ENCODE measurements at regions not wholly inside any gene's neighbourhood (a gene's known extent, or its start where the extent isn't known, plus 50 kb on each side); places are given as distances from the start of the nearest gene placed in this dataset.
A peak's percentile ranks its signal among the peaks of the same experiment; 100 is the strongest.

DNA sequence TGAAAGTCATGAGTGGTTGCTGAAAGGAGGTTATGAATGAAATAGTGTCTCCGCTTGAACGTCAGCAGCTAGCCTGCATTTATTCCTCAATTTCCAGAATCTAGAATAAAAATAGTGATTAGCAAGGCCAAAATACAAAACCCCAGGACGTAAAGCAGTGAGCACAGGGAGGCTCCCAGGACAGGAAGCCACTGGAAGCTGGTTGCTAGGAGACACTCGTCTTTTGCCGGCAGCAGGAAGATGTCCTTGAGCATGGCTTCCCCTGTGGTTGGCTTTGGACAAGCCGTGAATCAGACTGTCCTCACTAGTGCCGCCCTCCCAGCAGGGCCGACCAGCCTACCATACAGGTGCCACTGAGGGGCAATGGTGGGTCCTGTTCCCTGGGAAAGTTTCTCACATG, 374.4 kb downstream of the MTX2 start:
- no peaks in the 10 kb centered on the region for H3K4me1 ChIP-seq
- WGBS, 5 donors = 26 to 40% (median 37%) methylated on average over 7 to 8 of the region's 8 CpGs
- H3K27ac ChIP-seq = no peak overlapping the region
- peaks cover 0 to 95% (median 40%) of the 10 kb centered on the region in 3 donors for H3K27me3 ChIP-seq
- no peaks in the 10 kb centered on the region for H3K36me3 ChIP-seq
- H3K9me3 ChIP-seq = no peaks in the 10 kb centered on the region
- DNase-seq = peak in 1 of 2 donors; percentile 64
- no peak overlapping the region for H3K4me3 ChIP-seq
- intact Hi-C loops (cut with DNase I; ENCODE audit: low total_unique reads) = loop anchor here (5.0 kb wide), 1 partner anchor 501 kb away; no protein-coding TSS in a partner anchor
- no peak for TF ChIP-seq POLR2AphosphoS5 (IDR thresholded peaks at IDR 0.05)
- no peak for TF ChIP-seq POLR2A (IDR thresholded peaks at IDR 0.05)
- no peak for TF ChIP-seq EP300 (IDR thresholded peaks at IDR 0.05)
- TF ChIP-seq, protein P1, sequence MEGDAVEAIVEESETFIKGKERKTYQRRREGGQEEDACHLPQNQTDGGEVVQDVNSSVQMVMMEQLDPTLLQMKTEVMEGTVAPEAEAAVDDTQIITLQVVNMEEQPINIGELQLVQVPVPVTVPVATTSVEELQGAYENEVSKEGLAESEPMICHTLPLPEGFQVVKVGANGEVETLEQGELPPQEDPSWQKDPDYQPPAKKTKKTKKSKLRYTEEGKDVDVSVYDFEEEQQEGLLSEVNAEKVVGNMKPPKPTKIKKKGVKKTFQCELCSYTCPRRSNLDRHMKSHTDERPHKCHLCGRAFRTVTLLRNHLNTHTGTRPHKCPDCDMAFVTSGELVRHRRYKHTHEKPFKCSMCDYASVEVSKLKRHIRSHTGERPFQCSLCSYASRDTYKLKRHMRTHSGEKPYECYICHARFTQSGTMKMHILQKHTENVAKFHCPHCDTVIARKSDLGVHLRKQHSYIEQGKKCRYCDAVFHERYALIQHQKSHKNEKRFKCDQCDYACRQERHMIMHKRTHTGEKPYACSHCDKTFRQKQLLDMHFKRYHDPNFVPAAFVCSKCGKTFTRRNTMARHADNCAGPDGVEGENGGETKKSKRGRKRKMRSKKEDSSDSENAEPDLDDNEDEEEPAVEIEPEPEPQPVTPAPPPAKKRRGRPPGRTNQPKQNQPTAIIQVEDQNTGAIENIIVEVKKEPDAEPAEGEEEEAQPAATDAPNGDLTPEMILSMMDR (IDR thresholded peaks at IDR 0.05) = no peak

DNA sequence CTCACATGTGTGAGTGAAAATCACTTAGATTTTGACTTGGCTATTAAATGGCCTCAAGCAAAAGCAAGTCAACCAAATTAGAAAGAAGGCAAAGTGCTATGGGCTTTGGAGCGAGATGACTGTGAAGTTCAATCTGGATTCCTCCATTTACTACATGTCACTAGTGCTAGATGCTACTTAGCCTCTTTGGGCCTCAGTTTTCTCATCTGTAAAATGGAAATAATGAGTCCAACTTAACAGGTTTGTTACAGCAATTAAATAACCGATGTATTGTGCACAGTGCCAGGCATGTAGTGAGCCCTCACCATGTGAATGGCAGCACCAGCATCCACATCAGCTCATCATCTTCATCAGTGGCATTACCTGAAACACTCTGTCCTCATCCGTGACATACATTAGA, 376.3 kb downstream of the MTX2 start:
- no peak for DNase-seq
- H3K27ac ChIP-seq = no peak overlapping the region
- peaks cover 0 to 95% (median 34%) of the 10 kb centered on the region in 3 donors for H3K27me3 ChIP-seq
- H3K4me3 ChIP-seq = no peak overlapping the region
- 87 to 97% (median 92%) methylated on average over 3 of the region's 3 CpGs for WGBS, 5 donors
- no peaks in the 10 kb centered on the region for H3K4me1 ChIP-seq
- TF ChIP-seq, protein P1 (IDR thresholded peaks at IDR 0.05) = no peak
- TF ChIP-seq POLR2AphosphoS5 (IDR thresholded peaks at IDR 0.05) = no peak
- TF ChIP-seq POLR2A (IDR thresholded peaks at IDR 0.05) = no peak
- TF ChIP-seq EP300 (IDR thresholded peaks at IDR 0.05) = no peak
- no peaks in the 10 kb centered on the region for H3K9me3 ChIP-seq
- intact Hi-C loops (cut with DNase I; ENCODE audit: low total_unique reads) = no loop called here
- H3K36me3 ChIP-seq = no peaks in the 10 kb centered on the region

DNA sequence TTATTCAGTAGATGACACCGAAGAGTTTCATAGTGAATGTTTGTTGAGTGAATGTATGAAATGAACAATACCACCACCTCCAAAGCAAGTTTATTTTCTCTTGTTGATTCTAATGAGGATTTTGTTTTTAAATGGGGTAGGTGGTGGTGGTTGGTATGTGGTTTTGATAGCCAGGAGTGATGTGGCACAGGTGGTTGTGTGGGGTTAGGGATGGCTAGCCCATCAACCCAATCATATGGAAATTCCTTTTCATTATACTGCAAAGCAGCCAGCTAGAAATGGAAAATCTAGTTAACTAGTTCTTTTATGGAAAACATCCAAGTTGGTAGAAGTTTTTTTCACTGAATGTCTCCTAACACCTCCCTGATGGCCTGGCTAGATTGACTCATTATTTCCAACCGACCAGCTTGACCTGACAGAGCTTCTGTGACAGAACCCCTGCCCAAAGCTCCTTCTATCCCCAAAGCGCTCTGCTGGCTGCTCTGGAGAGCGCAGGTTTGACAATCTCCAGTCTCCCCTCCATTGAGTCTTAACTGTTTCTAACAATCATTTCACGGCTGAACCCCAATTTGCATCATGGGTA, 376.9 kb downstream of the MTX2 start:
- Histone ChIP-seq H3K4me3 (no peak overlapping the region), H3K9me3 (no peaks in the 10 kb centered on the region), H3K27ac (no peak overlapping the region), H3K4me1 (no peaks in the 10 kb centered on the region), H3K36me3 (no peaks in the 10 kb centered on the region), H3K27me3 (peaks cover 0 to 95% (median 33%) of the 10 kb centered on the region in 3 donors)
- no peak for DNase-seq
- TF ChIP-seq, protein P1 (IDR thresholded peaks at IDR 0.05) = no peak
- no peak for TF ChIP-seq POLR2A (IDR thresholded peaks at IDR 0.05)
- TF ChIP-seq POLR2AphosphoS5 (IDR thresholded peaks at IDR 0.05) = no peak
- TF ChIP-seq EP300 (IDR thresholded peaks at IDR 0.05) = no peak
- intact Hi-C loops (cut with DNase I; ENCODE audit: low total_unique reads) = no loop called here
- WGBS, 5 donors = 71 to 78% (median 75%) methylated on average over 5 of the region's 5 CpGs

DNA sequence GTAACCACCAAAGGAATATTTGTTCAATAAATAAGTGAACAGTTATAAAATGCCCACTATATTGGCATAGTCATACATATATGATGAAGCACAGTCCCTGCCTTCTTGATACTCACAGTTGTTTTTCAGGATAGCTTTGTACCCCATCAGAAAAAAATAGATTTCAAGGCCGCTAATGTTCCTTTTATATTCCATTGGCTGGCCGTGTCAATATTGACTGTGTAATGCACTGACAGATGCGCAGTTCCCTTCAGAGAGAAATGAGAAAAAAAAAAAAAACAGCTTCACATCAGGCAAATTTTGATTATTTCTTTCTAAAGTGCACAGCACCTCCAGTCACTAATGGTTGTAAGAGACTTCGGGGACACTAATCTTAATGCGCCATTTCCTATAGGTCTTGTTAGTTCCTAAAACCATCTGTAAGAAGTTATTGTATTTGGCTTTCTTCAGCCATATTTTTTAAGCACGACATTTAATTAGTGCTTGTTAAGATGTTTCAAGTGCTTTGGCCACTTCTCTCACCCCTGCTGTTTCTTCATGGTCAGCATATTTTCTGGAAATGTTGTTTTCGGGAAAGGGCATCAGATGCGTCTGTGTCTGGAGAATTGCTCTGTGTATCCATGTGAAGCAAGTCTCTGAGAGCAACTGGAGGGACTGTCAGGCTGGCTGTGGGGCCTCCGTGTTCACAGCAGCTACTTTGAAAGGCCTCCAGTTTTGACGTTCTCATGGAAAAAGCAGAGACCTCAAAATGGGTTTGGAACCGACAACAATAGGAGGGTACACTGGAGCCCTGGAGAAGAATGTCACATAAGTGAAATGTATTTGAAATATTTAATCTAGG, 378.3 kb downstream of the MTX2 start:
- Histone ChIP-seq H3K4me3 (no peak overlapping the region), H3K27ac (no peak overlapping the region), H3K4me1 (no peaks in the 10 kb centered on the region), H3K36me3 (no peaks in the 10 kb centered on the region), H3K9me3 (no peaks in the 10 kb centered on the region), H3K27me3 (peaks cover 0 to 92% (median 29%) of the 10 kb centered on the region in 3 donors)
- no peak for DNase-seq
- WGBS, 5 donors = 75 to 83% (median 77%) methylated on average over 11 of the region's 11 CpGs
- TF ChIP-seq POLR2A (IDR thresholded peaks at IDR 0.05) (no peak), POLR2AphosphoS5 (IDR thresholded peaks at IDR 0.05) (no peak), EP300 (IDR thresholded peaks at IDR 0.05) (no peak)
- TF ChIP-seq, protein P1 (IDR thresholded peaks at IDR 0.05) = no peak
- intact Hi-C loops (cut with DNase I; ENCODE audit: low total_unique reads) = no loop called here

Measured in stomach (tissue), 8 donors.